Putamen (tissue), 1 donor: ENCODE measurements at regions not wholly inside any gene's neighbourhood (a gene's known extent, or its start where the extent isn't known, plus 50 kb on each side); places are given as distances from the start of the nearest gene placed in this dataset.

Experiments
- DNase-seq: peaks from one replicate; pipeline ENCODE4 v3.0.0-alpha.2; 2016; ENCODE audit warnings: low spot score

GRCh38 chr5:20649966-20650365 is 662.0 kb upstream of the CDH18 start:
- DNase-seq: no peak

- no peak for DNase-seq
Observed at GRCh38 chr5:20648981-20649380, 661.0 kb upstream of the CDH18 start.

GRCh38 chr5:20636686-20637085 is 648.7 kb upstream of the CDH18 start:
- DNase-seq: no peak

- DNase-seq: no peak
Observed at GRCh38 chr5:20619591-20619990, 631.6 kb upstream of the CDH18 start.

- DNase-seq: no peak
Observed at GRCh38 chr5:20618340-20618739, 630.3 kb upstream of the CDH18 start.

GRCh38 chr5:20617841-20618240 is 629.8 kb upstream of the CDH18 start:
- no peak for DNase-seq

- no peak for DNase-seq
Observed at GRCh38 chr5:20615888-20616563, 628.0 kb upstream of the CDH18 start.

GRCh38 chr5:20611620-20612019 is 623.6 kb upstream of the CDH18 start:
- no peak for DNase-seq

GRCh38 chr5:20610681-20611080 is 622.7 kb upstream of the CDH18 start:
- DNase-seq: no peak

GRCh38 chr5:20609126-20609525 is 621.1 kb upstream of the CDH18 start:
- DNase-seq: no peak

- no peak for DNase-seq
Observed at GRCh38 chr5:20608567-20608966, 620.6 kb upstream of the CDH18 start.

- DNase-seq: no peak
Observed at GRCh38 chr5:20605732-20606525, 617.9 kb upstream of the CDH18 start.

- no peak for DNase-seq
Observed at GRCh38 chr5:20604992-20605391, 617.0 kb upstream of the CDH18 start.

- DNase-seq: no peak
Observed at GRCh38 chr5:20601678-20602100, 613.7 kb upstream of the CDH18 start.

GRCh38 chr5:20590356-20590755 is 602.4 kb upstream of the CDH18 start:
- no peak for DNase-seq

GRCh38 chr5:20575571-20575970 is 587.6 kb upstream of the CDH18 start:
- peak; percentile 14 for DNase-seq

GRCh38 chr5:20574576-20574975 is 586.6 kb upstream of the CDH18 start:
- no peak for DNase-seq

- no peak for DNase-seq
Observed at GRCh38 chr5:20572614-20573013, 584.6 kb upstream of the CDH18 start.

GRCh38 chr5:20570486-20570885 is 582.5 kb upstream of the CDH18 start:
- DNase-seq: no peak

GRCh38 chr5:20562544-20562943 is 574.5 kb upstream of the CDH18 start:
- DNase-seq: no peak

GRCh38 chr5:20559845-20560244 is 571.8 kb upstream of the CDH18 start:
- no peak for DNase-seq

- no peak for DNase-seq
Observed at GRCh38 chr5:20556115-20556763, 568.2 kb upstream of the CDH18 start.

- DNase-seq: no peak
Observed at GRCh38 chr5:20555034-20555433, 567.0 kb upstream of the CDH18 start.
